HG03139 (cell line): ENCODE measurements at regions not wholly inside any gene's neighbourhood (a gene's known extent, or its start where the extent isn't known, plus 50 kb on each side); places are given as distances from the start of the nearest gene placed in this dataset.

Experiments
- ATAC-seq: cut with Tn5 transposase; IDR thresholded peaks from one replicate; pipeline ENCODE4 v1.9.1; 2021; ENCODE audit not compliant: unreplicated experiment

DNA sequence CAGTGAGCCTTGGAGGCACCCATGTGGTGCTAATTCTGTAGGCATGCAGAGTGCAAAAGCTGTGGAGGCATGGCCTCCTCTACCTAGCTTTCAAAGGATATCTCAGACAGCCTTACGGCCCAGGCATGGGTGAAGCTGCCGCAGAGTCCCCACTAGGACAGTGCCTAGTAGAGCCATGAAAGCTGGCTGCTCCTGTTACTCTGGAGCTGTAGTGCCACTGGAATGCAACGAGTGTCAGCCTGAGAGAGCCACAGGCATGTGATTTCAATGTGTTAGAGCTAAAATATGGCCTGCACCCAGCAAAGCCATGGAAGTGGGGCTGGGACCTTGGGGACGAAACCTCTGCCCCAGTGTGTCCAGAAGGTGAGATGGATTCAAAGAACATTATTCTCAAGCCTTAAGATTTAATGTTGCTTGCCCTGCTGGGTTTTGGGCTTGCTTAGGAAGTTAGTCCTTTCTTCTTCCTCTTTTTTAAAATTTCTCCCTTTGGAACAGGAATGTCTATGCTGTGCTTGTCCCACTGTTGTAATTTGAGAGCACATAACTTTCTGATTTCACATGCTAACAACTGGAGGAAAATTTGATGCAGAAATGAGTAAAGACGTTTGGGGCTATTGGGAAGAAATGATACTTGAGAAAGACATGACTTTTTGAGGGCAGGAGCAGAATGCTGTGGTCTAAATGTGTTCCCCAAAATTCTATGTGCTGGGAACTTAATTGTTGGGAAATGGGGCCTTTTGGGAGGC, 298.4 kb downstream of the PSAT1 start:
- ATAC-seq = no peak

DNA sequence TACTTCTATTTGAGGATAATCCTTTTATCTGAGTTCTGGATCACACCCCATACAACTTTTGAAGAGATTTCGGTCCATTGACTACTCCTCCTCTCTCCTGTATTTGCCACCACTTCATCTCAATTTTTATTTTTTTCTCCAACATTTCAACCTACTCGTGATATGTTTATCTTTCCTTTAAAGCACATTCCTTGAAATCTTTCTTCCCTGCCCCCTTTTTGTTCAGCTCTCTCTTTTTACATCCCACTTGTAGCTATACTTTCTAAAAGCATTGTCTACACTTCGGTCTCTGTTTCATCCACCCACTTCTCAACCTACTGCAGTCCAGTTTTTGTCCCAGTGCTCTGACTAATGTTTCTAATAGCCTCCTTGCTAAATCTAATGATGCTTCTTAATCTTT, 299.4 kb downstream of the PSAT1 start:
- ATAC-seq = no peak

DNA sequence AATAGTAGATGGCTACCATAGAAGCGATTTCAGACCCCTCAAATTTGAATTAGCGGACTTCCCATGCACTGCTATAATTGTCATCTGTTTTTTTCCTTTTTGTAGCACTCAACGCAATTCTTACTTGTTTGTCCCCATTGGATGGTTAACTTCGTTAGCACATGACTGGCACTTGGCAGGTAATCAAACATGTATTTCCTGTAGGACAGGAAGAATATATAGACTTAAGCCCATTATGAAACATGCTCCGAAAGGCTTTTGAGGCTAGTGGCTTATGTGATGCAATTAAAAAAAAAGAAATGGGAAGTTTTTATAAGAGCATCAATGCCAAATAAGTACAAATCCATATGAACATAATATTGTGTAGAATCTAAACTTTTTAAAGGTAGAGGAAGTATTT, 301.2 kb downstream of the PSAT1 start:
- no peak for ATAC-seq

DNA sequence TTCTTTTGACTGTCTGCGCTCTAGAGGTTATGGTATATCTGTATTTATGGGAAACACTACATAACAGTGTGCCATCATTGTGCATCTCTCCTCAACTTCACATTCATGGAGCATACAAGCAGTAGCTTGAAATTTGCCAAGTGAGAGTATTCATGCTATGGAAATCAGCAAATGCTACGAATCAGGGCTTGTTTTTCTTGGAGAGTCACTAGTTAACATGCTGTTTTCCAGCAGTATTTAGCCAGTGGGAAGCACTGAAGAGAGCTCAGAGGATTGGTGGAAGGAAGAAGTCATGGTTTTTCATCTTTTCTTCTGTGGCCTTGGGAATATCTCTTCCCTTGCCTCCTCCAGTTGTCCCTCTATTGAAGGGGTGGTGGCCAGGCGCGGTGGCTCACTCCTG, 303.0 kb downstream of the PSAT1 start:
- no peak for ATAC-seq

DNA sequence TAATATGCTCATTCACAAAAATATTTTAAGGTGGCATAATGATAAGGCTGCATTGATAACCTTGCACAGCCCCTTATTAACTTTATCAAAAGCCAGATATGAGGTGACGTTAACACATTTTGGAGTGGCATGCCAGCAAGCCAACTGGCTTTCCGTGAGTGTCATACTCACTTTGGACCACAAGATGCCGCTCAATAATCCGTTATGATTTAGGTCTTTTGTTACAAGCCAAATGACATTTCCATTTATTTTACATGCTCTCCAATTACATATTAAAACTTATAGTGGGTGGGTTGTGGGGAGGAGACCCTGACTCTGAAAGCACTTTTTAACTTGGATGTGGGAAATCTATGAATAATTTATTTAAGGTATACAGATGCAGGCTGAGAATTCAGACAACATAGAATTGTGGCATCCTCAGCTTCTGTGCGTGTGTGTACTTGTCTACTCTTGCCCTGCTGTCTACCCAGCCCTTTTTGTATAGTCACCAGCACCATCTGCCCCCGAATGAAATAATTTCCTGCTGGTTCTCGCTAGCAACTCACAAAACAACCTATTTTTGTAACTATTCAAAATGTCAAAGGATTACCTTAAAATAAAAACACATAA, 305.1 kb downstream of the PSAT1 start:
- no peak for ATAC-seq

DNA sequence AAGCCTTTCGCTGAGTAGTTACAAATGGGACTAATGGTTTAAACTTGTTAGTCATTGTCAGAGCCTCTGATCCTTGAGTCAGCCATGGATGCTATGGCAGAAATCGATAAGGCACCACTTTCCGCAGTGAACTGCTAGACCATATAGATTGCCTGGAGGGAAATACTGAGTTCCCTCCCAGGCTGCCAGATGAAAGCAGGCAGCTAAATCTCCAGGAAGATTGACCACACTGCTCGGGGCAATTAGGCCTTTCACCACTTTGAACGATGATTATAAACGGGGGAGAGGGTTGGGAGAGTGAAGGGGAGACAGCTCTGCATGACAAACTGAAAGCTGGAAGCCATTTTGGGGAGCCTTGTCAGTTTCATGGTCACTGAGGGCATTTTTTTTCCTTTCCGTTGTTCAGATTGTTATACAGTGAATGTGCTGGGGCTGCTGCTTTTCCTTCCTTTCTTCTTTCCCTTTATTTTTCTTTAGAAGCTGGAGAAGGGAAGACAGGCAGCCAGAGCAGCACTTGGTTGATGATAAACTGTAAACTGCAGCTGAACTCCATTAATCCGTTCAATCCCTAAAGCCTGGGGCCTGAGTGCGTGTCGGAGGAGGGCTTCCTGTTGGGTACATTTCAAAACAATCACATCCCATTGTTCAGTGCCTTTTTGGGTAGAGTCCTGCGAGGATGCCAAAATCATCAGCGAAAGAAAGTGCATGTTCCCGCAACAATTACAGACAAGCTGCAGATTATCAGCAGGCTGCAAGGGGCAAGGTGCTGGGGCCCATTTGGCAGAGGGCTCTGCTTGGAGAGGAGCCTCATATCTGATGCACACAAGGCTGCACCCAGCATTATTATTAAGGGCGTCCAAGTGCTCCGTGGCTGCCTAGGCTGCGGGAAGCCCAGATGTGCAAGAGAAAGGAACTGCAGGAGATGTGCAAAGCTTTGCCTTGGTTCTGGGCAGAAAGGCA, 308.4 kb downstream of the PSAT1 start:
- ATAC-seq = no peak

DNA sequence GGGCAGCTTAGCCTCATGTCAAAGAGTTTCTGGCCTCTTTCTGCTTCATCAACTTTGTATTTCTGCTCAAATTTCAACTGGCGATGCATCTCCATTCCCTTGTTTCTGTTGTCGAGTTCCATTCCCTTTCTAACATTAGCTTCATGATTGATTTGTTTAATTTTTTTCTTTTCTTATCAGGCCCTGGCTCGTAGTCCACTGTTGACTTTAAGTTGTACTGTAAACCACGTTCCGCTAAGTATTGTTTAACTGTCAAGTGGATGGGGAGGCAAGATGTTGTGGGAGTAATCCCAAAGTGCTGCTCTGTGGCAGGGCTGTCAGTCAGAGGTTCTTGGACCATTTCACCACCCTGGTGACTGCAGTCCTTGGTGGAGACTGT, 309.1 kb downstream of the PSAT1 start:
- no peak for ATAC-seq

DNA sequence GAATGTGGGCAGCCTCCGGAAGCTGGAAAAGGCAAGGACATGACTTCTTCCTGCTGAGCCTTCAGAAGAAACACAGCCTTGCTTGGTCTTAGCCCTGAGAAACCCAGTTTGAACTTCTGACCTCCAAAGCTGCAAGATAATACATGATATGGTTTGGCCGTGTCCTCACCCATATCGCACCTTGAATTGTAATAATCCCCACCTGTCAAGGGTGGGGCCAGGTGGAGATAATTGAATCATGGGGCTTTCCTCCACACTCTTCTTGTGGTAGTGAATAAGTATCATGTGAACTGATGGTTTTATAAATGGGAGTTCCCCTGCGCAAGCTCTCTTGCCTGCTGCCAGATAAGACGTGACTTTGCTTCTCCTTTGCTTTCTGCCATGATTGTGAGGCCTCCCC, 310.9 kb downstream of the PSAT1 start:
- no peak for ATAC-seq

DNA sequence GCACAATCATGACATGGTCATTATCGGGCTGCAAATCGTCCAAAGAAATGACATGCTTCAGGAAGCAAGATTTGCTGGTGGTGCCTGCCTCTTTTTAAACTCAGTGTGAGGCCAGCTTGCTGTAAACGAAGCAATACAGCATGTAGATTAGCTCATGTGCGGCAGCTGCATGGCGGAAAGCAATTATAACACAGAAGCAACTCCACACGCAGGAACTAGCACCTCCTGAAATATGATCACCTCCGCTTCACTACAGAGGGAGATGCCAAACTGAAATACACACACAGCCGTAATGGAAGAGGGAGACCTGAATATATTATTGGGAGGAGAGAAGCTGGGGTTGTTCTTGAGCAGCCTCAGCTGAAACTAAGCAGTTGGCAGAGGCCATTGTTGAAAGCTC, 312.5 kb downstream of the PSAT1 start:
- ATAC-seq = no peak

DNA sequence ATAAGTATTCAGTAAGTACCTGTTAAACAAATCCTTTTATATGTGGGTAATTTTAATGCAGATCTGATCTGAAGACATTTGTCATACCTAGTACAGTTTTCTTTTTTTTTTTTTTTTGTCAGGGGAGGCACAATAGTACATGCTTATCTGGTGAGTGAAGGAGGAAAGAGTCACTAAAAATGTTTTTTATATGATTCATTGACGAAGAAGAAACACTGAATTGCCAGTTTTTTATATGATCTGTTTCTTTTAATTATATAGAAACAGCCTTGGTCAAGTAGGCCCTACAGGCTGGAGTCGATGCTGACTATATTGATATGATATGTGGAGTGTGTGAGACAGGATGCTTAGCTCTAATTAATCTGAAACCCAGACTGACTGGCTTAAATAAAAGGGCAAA, 315.2 kb downstream of the PSAT1 start:
- ATAC-seq = no peak

DNA sequence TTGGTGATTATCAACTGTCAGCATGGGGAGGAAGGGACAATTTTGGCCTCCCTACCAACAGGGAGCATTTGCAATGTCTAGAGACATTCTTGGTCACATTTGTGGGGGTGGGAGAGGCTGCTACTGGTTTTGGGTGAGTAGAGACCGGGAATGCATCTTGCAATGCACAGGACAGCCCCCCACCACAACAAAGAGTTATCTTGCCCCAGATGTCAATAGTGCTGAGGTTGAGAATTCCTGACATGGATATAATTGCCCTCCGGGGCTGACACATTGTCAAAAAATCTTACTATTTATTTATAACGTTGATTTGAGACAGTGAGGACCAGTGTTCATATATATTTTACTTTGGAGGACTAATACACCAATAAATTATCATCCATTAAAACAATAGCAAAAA, 316.1 kb downstream of the PSAT1 start:
- no peak for ATAC-seq

DNA sequence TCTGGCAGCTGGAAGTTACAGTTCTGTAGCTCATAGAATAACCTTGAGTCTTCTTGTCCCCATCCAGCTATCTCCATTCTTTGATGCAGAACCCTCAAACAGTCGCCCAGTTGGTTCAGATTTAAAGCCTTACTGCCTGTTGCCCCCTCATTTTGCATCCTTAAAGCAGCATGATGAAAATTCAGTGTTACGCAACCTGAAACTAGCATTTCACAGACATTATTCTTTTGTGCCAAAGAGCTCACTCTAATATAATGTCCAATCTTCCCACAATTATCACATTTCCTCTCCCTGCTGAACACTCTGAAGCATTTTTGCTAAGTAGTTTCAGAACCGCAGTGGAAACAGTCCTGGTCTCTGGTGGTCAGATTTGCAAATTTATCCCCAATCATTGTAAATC, 318.0 kb downstream of the PSAT1 start:
- no peak for ATAC-seq

DNA sequence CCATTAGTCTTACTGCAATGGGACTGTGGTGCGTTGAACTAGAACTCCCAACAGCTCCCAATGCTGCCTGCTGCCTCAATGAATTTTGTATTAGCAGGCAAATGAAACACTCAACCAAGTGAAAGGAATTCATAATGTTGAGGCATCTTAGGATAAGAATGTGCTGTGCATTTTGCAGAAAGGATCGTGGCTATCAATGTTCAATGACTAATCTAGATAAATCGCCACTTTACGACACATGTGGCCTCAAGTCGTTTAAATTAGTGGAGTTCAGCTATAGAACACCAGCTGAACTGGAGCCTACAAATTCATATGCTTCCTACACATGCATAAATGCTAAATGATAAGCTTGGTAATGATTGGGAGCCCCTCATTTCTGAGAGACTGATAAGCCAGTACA, 318.4 kb downstream of the PSAT1 start:
- no peak for ATAC-seq

DNA sequence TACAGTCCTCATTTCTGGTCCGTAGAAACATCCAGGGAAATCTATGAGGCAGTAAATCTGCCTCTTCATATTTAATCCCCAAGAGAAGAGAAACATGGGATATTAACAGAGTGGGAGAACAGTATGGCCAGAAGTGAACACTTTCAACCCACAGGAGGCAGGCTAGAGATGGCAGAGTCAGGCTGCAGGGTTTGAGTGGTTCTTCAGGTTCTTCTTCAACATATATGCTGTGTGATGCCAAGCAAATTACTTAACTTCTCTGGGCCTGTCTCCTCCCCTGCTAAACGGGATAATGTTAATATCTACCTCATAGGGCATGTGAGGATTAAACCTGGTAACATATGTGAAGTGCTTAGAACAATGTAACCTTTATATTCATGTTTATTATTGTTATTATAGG, 321.8 kb downstream of the PSAT1 start:
- no peak for ATAC-seq

DNA sequence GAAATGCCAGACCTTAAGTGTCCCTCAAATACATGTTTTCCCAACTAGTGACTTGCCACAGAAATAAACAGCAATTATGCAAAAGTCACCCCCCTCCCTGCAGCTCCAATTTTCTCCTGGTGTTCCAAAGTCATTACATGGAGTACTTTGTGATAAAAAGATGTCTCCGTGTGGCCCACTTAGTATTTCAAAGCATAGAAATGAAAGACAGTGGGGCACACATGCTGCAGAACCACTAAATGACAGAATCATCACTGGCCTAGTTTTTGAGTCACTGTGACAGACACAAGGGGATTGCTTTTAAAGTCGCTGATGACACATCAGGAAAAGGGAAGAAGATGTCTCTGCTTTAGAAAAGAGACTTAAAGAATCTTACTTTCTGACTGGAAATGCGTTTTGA, 323.4 kb downstream of the PSAT1 start:
- ATAC-seq = no peak

DNA sequence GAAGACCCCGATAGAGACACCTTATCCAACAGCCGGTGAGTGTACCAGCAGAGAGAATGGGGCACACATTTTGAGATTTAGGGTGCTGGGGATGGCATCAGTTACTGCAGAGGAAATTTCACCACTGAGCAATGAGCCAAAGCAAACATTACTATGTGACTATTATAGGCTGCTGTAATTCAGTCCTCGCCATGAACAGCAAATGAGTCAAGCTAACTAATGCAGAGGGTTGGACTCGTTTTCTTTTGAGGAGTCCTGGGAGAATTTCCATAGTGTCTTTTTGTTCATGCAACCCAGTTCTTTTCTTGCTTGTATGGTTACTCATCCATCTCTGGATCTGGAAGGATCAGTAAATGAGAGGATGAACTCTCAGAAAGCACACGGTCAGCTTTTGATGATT, 323.8 kb downstream of the PSAT1 start:
- ATAC-seq = no peak

DNA sequence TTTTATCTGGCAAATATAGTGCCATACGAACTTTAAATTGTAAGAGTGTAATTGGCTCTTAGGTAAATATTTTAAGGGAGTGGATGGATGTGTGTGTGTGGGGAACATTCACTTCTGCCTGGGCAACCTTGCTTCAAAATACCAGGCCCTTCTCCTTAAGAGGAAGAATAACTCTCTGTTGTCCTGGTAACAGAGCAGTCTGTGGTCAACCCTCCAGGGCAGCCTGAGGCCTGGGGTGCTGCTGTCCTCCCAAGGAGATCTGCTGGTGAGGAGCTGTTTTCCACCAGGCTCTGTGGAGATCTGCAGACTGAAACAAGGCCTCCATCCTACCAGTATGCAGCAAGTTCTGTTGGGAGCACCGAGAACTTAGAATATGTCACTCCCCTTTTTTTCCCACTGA, 325.2 kb downstream of the PSAT1 start:
- ATAC-seq = no peak

DNA sequence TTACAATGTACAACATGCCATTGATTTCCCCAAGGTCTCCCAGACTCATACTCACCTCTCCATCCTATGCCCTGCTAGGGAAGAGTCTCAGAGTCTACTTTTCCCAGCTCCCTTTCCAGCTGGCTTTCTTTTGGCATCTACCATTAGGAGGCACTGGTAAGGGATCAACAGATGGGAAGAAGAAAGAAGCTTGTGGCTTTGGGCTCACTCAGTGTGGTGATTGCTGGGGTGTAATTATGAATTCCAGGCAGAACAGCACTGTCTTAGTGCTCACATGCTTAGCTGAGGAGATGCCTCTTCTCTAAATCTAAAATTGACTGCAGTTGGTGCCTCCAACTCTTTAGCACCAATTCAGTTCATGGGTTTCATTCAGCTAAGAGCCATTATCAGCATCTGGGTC, 330.0 kb downstream of the PSAT1 start:
- no peak for ATAC-seq

DNA sequence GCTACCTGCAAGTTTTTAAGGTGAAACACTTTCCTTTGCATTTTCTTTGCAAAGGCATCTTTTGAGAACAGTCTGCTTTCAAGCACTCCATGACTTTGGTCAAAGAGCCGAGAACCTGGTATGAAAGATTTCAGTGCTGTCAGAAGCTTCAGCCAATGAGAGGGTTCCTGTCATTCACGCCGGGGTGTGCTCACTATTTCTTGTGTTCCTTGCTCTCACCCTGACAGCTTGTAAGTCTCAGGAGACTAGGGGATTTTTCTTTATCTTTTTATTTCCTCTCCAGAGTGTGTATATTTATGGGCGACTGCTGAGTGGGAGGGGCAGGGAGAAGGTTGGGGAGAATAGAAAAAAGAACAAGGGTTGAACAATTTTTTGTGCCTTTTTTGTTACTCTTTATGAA, 334.0 kb downstream of the PSAT1 start:
- no peak for ATAC-seq

DNA sequence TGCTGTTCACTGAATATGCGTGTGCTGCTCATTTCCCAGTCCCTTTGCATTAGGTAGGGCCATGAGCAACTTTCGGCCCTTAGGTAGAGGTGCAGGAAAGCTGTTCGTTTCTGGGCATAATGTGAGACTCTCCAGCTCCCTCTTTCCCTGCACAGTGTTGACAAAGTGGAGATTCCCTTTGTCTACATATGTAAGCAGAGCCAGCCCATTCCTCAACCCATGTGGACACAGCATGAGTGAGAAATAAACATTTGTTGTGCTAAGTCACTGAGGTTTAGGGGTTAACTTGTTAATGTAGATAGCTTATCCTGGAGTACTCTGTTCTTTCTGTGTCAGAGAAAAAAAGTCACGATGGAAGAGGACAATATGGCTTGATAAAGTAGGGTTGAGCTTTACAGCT, 343.8 kb downstream of the PSAT1 start:
- no peak for ATAC-seq

DNA sequence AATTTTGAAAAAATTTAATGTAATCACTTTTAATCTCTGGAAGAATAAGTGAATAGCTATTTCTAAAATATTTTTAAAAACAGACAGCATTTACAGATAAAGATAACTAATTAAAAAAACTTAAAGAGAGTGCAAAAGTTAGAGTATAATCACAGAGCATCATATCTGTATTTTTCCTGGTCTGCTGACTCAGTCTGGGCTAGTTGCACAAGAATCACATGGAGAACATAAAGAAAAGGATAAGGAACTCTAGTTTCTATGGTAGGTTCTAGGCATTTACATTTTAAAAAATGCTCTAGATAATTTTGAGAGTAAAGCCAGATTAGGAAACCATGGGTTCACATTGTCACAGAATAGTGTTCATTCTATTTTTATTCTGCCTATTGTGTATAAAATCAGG, 347.4 kb downstream of the PSAT1 start:
- no peak for ATAC-seq

DNA sequence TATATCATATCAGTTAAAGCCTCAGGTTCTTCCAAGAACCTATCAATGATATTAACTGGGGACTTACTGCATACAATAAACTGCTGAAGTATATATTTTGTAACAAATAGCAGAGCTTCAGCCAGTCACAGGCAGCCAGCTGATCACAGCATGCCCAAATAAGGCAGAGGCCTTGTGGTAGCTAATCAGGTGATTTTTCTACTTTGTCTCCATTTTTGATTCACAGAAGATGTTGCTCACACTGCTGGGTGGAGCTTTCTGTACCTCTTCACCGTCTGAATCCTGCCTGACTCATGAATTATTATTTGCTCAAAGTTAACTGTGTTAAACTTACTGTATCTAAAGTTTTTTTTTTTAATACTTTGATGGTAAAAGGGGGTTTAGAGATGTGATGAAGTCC, 357.4 kb downstream of the PSAT1 start:
- ATAC-seq = no peak
